GM12865 (cell line): ENCODE measurements at regions not wholly inside any gene's neighbourhood (a gene's known extent, or its start where the extent isn't known, plus 50 kb on each side); places are given as distances from the start of the nearest gene placed in this dataset.

ENCODE experiments used
- DNase-seq: peaks from one replicate; pipeline ENCODE4 v3.0.0; 2010; ENCODE audit warnings: low read depth
- H3K4me3 ChIP-seq: 2 replicates; pipeline ENCODE4 v1.5.1; 2011; ENCODE audit warnings: mild to moderate bottlenecking, low read depth, low read length, control low read depth
- TF ChIP-seq, protein P1 (sequence below): IDR thresholded peaks from 2 replicates; pipeline ENCODE4 v1.5.1; 2011; ENCODE audit warnings: low read length, control low read depth, low read depth, inconsistent platforms; ENCODE audit not compliant: insufficient read depth; ENCODE audit errors: missing control alignments

DNA sequence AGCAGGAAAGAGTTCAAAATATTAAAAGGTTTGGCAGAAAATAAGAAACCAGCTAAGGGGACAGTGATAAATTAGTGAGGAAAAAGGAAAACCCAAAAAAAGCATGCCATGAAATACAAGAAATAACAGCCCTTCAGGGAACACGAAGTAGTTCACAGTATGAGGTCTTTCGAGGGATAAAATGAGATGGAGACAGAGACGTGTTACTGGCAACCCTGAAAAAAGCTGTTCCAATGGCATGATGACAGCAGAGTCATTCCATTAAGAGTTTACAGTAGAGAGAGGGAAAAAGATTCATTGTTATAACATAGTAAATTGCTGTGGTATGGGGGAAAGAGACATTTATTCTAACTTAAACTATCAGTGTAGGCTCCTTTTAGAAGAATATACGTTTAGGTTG lies 391.2 kb downstream of the ANKRD7 start:
- no peak for DNase-seq
- no peak overlapping the region for H3K4me3 ChIP-seq
- TF ChIP-seq, protein P1, sequence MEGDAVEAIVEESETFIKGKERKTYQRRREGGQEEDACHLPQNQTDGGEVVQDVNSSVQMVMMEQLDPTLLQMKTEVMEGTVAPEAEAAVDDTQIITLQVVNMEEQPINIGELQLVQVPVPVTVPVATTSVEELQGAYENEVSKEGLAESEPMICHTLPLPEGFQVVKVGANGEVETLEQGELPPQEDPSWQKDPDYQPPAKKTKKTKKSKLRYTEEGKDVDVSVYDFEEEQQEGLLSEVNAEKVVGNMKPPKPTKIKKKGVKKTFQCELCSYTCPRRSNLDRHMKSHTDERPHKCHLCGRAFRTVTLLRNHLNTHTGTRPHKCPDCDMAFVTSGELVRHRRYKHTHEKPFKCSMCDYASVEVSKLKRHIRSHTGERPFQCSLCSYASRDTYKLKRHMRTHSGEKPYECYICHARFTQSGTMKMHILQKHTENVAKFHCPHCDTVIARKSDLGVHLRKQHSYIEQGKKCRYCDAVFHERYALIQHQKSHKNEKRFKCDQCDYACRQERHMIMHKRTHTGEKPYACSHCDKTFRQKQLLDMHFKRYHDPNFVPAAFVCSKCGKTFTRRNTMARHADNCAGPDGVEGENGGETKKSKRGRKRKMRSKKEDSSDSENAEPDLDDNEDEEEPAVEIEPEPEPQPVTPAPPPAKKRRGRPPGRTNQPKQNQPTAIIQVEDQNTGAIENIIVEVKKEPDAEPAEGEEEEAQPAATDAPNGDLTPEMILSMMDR: no peak

DNA sequence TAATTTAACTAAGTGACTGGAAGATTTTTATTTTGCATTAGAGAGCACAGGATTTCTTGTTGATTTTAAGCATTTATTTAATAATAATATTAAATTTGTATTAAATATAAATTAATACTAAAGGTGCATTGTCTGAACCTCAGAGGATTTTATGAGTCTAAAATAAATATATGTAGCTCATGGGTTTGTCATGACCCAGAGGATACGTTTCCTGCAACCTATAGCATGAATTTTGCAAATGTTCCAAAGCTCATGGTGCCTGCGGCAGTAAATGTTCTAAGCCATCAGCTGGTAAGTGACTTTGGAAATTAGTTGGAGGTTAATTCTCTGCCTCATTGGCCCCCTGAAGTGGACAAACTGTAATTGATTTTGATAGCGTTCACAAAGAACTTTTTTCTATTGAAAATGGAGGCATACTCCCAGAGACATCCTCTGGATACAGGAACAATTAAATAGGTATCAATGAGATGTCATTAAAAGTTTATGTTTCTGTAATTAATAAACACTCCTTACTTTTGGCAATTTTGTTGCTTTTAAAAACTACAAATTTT lies 397.4 kb downstream of the ANKRD7 start:
- TF ChIP-seq, protein P1: no peak
- no peak overlapping the region for H3K4me3 ChIP-seq
- DNase-seq: no peak

DNA sequence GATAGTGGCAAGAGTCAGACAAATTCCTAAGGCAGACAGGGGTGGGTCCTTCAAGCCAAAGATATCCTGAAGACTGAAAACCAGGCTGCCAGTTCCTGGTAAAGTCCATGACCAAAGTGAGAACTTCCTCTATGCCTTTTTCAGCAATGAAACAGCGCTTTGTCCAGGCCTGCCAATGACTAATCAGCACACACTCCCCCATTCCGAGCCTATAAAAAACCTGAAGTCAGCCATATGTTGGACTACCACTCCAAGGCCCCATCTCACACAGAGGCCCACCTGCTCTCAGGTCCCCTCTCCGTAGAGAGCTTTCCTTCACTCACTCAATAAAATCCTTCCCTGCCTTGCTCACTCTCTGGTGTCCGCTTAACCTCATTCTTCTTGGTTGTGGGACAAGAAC lies 402.2 kb downstream of the ANKRD7 start:
- no peak for DNase-seq
- no peak overlapping the region for H3K4me3 ChIP-seq
- TF ChIP-seq, protein P1: no peak

DNA sequence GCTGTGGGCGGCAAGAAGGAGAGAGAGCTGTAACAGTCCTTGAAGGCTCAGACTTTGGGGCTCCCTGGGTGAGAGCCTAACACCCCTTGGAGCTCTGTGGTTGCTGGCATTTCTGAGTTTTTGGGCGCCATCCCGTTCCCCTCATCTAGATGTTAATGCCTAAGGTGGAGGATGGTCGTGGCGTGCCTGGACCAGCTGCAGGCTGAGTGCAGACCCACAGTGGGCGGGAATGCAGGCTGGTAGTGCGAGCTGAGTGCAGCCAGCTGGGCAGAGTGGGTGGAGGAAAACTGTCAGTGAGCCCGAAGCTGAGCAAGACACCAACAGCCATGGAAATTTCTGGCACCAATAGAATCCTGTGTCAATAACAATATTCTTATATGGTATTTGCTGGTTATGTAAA lies 403.0 kb downstream of the ANKRD7 start:
- DNase-seq: no peak
- TF ChIP-seq, protein P1: no peak
- H3K4me3 ChIP-seq: no peak overlapping the region

DNA sequence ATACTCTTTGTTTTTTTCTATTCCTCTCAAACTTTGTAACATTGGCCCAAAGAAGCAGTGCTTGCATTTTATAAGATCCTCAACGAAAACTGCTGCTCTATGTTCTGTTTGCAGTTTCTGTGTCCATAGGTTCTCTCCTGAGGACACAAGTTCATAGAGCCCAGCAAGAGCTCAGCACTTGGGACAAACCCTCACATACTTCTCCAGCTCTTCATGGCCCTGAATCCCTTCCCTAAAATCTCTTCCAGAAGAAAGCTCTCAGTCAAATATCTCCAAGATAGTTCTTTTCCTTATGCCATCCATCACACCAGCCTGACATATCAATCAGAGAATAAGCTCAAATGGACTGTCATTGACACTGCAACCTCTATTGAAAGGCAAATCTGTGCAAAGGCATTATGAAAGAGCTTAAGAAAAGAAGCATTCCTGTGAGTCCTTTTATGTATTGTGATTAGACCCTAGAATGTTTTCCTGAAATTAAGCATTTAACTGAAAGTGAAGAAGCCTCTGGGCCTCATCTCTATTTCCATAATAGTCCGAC lies 405.5 kb downstream of the ANKRD7 start:
- TF ChIP-seq, protein P1: no peak
- DNase-seq: no peak
- H3K4me3 ChIP-seq: no peak overlapping the region

DNA sequence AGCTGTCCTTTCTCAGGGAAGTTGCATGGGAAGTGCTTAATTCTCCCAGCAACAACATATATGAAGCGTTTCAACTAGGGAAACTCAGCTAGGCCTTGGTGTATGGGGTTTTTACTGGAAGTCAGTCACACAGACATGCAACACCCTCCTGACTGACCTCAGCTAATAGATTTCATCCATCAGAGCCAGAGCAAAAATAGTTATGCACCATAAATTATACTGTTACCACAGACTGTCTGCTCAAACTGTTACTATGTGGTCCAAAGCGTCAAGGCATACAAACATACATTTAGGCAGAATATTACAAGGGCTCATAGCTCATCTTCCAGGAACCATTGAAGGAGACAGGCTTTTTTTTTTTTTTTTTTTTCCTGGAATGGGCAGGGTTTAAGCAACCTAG lies 417.9 kb downstream of the ANKRD7 start:
- TF ChIP-seq, protein P1: no peak
- H3K4me3 ChIP-seq: no peak overlapping the region
- DNase-seq: no peak

DNA sequence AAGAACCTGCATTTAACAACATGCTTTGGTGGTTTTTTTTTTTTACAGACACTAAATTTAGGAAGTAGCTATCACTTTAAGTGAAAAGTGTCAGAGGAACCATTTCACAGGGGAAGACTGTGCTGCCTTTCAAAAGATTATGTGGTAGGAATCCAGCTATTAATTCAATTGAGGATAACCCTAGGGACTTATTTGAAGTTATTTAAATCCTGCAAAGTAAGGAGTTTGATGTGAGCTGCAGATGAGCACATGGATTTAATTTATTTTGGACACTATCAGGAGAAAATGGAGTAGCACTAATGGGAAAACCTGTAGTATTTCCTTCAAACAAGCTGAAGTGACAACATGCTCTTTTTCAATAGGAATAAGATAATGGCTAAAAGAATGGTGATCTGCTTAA lies 419.8 kb downstream of the ANKRD7 start:
- no peak for DNase-seq
- no peak overlapping the region for H3K4me3 ChIP-seq
- TF ChIP-seq, protein P1: no peak
